NCI-H748 (cell line): ENCODE measurements at regions not wholly inside any gene's neighbourhood (a gene's known extent, or its start where the extent isn't known, plus 50 kb on each side); places are given as distances from the start of the nearest gene placed in this dataset.
"Not testable (repeated sequence)": the region's sequence is repeated elsewhere in the genome, so short reads cannot be mapped to it uniquely, and the experiment has no call there.

Source experiments
- DNase-seq: peaks from one replicate; lab custom pipeline; 2025; ENCODE audit not compliant: unreplicated experiment; lab: John Stamatoyannopoulos, UW

DNA sequence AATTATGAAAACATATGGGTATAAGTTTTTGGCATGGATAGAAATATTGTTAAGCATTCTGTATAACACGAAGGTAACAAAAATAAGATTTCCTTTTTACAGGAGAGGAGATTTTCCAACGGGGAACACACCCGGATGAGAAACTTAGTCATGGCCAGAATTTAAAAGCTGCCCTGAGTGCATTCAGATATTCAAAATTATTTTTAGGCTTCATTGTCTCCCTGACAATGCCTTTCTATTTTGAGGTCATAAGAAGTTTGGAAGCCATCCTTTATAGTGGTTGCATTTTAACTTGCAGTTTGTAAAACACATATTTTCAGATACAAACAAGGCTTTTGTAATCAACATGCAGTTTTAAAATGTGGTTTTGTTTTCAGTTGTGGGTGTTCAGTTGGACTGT is 357.5 kb upstream of the FAM47C start:
- no peak for DNase-seq

DNA sequence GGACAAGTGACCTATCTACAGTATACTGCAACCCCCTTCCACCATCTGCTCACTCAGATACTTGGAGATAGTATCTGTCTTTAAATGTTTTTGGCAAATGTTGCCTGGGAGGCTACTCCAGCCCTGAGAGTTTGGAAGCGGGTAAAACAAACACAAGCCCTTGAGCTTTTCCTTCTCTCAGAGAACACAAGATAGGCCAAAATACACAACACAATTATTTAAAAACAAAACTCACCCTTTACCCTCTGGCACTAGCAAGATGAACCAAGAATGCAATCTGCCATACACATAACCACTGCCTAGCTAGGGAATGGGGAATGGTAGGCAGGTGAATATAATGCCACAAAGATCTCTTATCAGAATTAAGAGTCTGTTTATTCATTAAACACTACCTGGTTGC is 324.7 kb upstream of the FAM47C start:
- DNase-seq = no peak

DNA sequence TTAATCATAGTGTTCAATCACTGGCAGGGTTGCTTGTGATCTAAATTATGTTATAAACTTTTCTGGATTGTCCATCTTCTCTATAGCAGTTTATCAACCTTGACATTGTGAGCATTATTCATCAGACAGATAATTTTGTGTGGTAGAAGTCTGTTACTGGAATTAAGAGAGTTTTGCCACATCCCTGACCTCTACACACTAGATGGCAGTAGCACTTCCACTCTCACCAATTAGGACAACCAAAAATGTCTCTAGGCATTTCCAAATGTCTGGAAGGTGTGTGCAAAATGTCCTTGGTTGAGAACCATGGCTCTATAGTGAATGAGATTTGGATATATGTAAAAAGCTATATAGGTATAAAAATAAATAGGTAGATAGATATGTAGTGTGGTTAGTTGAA is 324.1 kb upstream of the FAM47C start:
- no peak for DNase-seq

DNA sequence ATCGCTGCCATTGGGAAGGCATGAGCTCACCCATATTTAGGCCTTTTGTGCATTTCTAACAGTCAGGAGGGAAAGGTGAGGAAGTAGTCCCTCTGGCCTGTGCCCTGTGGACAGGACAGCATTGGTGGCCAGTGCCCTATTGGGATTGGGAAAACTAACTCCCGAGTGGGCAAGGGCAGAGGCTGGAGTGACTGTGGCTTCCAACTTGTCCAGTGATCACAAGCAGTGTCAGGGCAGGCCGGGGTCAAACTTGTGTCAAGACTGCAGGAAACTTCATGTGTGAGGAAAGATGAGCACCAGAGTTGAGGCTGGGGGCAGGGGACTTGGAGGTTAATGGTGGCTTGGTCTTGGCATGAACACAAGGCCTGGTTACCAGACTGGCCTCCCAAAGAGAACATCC is 286.2 kb upstream of the FAM47C start:
- DNase-seq = no peak

DNA sequence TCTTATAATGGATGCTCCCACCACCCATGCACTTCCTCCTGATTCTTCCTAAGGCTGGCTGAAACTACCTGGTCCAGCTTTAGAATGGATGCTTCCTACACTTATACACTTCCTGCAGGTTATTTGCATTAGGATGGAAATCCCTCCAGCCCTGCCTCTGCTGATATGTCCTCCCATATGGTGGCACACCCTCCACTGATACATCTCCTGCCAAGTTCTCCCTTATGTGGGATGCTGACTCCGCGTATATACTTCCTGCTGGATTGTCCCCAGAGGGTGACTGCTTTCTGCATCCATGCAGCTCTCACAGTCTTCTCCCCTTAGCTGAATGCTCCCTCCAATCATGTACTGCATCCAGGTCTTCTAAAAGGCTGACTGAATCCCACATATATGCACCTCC is 254.6 kb upstream of the FAM47C start:
- no peak for DNase-seq

DNA sequence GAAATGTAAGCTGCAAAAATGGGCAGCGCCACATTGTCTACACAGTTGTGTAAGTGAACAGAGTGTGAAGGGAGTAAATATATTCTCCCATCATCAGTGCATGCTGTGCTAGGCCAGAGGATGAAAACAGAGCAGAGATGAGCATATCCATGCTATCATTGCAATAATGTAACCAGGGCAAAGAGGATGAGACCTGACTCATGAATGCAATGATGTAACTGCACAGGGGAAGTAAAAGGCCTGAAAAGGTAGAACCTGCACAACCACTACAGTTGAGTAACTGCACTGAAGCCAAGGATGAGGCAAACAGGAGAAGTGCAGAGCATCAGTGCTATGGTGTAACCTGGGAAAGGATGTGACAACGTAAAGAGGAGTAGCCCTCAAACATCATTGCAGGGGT is 220.4 kb upstream of the FAM47C start:
- DNase-seq = no peak

DNA sequence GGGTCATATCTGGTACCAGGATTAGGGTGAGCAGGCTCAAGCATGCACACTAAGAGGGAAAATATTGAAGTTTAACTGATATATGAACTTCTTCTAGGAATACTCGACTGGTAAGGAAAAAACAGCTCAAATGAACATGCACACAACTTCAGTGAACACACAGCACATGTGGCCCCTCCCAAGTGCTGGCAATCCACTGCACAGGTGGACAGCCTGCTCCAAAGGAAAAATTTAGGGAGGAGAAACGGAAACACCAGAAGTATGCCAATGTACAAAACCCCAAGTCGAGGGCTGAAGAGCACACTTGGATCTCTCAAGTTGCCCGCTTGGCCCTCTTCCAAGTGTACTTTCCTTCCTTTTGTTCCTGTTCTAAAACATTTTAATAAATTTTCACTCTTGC is 205.0 kb upstream of the FAM47C start:
- DNase-seq = no peak

DNA sequence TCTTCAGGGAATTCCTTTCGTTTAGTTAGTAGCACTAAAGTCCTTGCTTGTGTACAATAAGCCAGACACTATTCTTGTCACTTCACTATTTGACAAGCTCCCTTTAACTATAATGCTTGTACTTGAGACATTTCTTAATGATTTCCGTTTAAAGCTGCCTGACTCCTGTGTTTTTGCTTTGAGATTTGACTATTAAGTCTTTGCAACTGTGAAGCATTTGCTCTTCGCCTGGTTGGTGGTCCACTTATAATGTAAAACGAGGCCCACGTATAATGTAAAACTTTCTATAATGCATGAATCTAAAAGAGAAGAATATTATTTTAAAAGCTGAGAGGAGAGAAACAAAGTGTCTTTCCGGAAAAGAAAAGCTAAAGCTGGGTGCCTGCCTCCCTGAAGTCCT is 204.1 kb upstream of the FAM47C start:
- no peak for DNase-seq

DNA sequence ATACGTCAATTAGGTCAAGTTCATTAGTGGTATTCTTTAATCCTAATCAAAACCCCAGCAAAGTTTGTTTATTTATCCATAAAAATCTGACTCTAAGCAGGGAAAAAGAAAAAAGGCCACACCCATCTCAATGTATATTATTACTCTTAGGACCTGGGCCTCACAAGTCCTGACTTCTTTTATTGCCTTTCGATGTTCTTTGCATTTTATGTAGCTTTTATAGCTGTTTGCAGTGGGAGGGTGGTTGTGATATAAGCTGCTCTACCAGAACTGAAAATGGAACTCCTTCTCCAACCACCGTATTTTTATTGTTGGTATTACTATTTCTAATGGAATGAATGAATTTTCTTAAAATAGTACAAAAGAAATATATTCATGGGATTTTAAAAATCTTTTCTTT is 163.3 kb upstream of the FAM47C start:
- DNase-seq = no peak

DNA sequence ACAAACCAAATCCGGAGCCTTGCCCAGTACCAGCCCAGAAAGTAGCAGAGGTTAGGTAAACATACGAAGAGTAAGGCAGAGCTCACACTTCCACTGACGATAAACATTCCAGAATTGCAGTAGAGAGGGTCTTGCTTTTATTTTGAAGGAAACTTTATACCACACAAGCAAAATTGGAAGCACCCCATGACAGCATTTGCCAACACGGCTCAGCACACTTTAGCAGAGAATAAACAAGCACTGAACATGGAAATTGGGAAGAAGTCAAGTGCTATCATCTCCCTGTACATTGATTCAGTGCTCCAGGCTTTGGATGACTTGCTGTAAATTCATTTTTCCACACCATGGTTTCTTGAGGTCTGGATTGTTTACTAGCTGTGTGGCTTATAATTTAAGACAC is 160.7 kb upstream of the FAM47C start:
- DNase-seq = no peak

DNA sequence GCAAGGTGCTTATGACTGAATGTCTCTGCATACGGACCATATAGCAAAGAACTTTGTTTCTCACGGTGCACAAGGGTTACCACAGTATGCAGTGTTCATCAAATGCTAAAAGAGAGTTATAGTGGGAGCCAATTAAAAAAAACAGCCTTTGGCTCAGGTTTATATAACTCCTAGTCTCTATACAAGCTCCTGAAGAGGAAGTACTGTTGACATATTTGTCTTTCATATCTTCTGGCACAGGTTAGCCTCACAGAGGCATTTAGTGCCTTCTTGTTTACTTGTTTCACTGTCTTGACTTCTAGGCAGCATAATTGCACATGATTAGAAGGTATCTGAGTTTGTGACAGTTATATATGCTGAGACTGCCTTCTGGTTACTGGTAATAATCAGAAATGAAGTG is 158.8 kb upstream of the FAM47C start:
- DNase-seq = no peak

DNA sequence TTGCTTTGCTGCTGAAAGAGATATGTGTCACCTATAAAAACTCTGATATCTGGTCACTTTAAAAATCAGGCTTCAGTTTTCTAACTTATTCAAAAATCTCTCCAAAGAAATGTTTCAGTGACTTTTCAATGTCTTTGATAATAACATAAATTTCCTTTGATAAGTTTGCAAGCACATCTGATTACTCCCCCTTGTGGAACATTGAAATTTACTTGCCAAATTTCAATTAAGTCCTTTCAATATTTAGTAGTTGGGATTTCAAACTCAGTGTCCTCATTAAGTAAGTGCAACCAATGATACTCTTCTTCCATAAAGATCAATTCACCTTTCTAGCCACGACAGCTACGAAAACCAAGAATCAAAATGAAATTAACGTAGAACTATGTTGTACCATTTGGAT is 151.3 kb upstream of the FAM47C start:
- no peak for DNase-seq

DNA sequence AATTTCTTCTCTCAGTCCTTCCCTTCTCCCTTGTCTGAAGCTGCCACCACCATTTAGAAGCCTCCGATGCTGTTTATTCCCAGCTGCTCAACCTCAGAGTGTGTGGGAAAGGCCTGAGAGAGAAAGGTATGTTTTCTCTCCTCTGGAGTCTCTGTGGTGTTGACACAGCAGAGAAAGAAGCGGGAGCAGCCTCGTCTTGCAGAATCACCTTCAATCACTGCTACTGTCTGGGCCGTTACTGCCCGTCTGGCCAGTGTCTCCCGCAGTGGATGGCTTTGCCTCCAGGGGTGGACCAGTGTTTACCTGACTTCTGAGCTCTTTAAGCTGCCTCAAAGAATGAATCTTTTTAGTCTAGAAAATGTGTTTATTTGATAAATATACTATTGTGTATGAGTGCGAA is 148.9 kb upstream of the FAM47C start:
- DNase-seq = no peak

DNA sequence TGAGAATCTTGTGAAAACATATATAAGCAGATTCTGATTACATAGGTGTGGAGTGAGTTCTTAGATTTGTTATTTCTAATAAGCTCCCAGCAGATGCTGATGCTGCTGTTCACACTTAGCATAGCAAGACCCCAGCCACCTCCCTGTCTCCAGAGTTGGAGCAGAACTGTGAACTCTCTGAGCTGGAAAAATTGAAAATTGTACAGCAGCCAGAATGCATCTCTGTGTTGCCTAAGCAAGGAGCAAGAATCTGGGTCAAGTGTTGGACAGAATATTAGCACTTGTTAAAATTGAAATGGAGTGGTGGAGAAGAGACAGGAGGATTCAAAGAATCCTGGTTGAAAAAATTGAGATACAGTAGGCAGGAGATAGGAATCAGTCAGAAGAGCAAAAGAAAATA is 146.6 kb upstream of the FAM47C start:
- no peak for DNase-seq

DNA sequence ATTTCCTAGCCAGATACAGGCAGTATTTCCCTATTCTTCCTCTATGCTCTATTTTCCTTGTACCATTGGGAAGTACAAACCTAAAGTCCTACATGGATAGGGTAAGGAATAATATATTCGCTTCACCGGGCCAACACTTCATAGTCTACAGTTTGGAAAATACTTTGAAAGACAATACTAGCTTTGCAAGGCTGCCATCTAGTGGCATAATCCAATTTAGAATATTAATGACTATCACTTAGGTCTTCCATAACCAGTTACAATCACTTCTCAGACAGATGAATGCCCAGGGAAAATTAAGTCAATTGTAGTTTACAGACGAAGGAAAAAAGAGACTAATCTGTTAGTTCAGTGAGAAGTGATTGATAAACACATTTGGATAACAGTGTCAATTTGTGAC is 141.0 kb upstream of the FAM47C start:
- peak; percentile 27 for DNase-seq

DNA sequence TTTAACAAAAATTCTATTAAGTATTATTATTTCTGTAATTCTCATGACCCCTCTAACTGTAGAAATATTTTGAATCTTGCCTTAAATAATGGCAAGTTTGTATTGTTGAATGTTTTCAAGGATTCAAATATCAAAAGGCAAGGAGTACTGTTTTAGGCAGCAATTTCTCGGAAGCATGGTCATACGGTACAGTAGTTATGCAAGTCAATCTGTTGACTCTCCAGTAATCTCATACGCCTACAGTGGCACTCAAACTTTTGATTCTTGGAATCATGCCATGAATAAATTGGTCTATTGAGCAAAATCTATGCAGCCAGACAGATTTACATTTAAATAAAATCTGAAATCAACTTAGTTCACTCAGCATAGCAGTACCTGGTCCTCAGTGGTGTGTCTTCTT is 139.6 kb upstream of the FAM47C start:
- DNase-seq = no peak

DNA sequence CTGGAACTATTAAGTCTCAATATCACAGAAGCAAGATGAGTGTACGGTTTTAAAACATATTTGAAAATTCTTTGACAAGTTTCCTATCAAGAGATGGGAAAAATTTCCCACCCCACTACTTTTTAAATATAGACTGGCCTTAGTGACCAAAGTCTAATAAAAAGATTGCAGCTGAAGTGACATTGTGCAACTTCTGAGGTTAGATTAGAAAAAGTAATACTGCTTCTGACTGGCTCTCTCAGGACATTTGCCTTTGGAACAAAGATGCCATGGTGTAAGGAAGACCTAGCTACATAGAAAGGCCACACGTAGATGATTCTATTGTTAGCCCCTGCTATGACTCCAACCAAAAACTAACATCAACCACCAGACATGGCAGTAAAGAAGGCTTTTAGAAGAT is 138.7 kb upstream of the FAM47C start:
- no peak for DNase-seq

DNA sequence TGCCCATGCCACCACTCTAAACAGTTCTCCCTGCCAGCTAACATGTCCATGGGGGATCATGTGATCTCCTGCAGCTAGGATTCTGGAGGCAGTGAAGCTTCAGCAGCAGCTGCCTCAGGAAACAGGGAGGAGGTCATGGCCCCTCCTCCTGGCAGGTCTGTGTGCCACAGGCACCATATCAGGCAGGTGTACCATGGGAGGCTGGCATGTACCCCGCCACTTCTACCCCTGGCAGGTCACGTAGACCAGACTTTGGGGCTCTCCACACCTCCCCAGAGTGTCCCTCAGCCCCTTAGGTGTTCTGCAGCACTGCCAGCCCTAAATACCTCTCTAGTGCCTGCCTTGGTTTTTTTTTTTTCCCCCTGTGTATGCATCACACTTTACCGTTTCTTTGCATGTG is 110.5 kb upstream of the FAM47C start:
- no peak for DNase-seq

DNA sequence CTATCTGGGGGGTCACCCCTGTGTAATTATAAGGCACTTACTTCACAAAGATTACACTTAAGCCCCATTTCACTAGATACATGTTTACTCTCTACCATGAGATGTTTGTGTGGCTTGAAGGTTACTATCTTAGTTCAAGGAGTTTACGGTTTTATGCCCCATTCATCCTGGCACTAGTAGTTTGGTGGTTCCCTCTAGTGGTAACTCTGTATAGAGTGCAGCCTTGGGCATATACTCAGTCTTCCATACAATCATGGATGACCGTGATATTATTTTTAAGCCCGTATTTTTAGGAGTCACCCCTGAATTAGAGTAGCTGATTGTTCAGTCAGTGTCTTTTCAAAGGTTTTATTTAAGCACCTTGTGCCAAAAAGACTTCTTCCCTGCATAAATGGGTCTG is 109.9 kb upstream of the FAM47C start:
- peak; percentile 1 for DNase-seq

DNA sequence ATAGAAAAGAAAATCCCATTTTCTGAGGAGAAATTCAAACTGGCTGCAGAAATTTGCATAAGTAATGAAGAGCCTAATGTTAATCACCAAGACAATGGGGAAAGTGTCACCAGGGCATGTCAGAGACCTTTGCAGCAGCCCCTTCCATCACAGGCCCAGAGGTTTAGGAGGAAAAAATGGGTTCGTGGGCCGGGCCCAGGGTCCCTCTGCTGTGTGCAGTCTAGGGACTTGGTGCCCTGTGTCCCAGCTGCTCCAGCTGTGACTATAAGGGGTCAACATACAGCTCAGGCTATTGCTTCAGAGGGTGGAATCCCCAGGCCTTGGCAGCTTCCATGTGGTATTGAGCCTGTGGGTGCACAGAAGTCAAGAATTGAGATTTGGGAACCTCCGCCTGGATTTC is 103.6 kb upstream of the FAM47C start:
- DNase-seq = not testable (repeated sequence)

DNA sequence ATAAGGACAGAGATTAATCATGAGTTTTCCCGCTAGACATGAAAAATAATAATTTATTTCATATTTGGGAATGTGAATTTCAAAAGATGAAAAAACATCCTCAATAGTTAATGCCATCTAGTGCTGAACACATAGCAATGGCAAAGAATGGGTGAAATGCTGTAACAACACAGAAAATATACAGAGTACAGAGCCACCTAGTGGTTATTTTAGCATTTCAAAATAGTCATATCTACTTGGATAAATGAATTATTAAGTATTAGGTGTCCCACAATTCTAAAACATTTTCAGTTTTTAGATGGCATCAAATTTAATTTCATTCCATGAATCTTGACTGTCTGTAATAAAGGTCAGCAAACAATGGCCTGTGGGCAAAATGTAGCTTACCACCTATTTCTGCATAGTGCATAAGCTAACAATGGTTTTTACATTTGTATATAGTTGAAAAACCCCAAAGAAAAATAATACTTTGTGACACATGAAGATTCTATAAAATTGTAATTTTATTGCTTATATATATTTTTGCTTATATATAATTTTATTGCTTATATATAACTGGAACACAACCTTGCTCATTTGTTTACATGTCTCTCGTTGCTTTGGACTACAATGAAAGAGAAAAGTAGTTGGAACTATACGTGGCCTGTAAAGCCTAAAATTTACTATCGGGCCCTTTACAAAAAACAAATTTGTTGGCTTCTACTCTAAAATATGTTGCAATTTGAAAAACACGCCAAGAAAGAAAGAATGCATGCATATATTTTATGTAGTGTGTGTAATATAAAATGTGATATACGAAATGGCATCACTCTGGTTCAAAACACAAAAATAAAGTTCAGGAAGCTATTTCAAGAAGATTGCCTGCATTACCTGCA is 99.1 kb upstream of the FAM47C start:
- DNase-seq = peak; percentile 29

DNA sequence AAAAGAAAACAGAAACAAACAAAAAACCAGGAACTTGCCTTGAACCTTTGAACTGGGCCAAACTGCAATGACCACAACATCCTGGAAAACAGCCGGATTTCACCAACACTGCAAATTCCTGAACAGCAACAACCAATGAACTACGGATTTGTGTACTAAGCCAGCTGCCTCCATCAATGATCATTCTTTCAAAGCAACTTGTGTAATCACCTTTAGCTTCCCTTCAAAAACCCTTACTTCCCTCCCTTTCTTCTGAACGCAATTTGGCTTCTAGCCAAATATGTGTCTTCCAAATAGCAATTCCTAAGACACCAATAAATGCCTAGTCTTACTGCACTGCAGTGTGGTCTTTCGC is 98.5 kb upstream of the FAM47C start:
- DNase-seq = no peak

DNA sequence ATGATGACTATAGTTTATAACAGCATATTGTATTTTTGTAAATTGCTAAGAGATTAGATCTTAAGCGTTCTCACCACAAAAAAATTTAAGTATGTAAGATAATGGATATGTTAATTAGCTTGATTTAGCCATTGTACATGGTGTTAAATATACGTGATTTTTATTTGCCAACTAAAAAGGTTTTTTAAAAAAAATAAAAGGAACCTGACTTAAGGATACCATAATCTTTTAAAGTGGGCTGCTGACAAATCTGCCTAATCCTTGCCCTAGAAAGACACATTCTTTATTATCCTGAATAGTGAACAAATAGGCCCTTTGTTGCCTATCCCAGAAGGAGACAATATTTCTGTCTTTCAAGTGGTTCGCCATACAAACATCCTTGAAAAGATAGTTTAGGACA is 94.6 kb upstream of the FAM47C start:
- DNase-seq = no peak
